A549 (cell line): ENCODE measurements at regions not wholly inside any gene's neighbourhood (a gene's known extent, or its start where the extent isn't known, plus 50 kb on each side); places are given as distances from the start of the nearest gene placed in this dataset.

Experiments used
- CBX8 ChIP-seq: fragments of 200-600 bp; sonication (generic); IDR thresholded peaks from 2 replicates; pipeline ENCODE4 v1.6.1; 2016
- CTCF ChIP-seq: fragments of >200 bp; sonication (Bioruptor Twin); formaldehyde crosslinking; IDR thresholded peaks from 3 replicates; pipeline ENCODE4 v1.5.1; 2016
- E2F6 ChIP-seq: IDR thresholded peaks from 2 replicates; pipeline ENCODE4 v1.6.1; 2012; ENCODE audit warnings: low read depth, borderline replicate concordance
- ESRRA ChIP-seq: fragments of 150-350 bp; IDR thresholded peaks from 2 replicates; pipeline ENCODE4 v1.6.1; 2014; ENCODE audit warnings: mild to moderate bottlenecking, low read length, borderline replicate concordance
- HDAC2 ChIP-seq: fragments of 200-600 bp; sonication (generic); IDR thresholded peaks from 2 replicates; pipeline ENCODE4 v1.6.1; 2016
- MAFK ChIP-seq: fragments of 450-650 bp; IDR thresholded peaks from 2 replicates; pipeline ENCODE4 v1.6.1; 2014; ENCODE audit not compliant: partially characterized antibody
- MAX ChIP-seq: IDR thresholded peaks from 2 replicates; pipeline ENCODE4 v1.6.1; 2012
- MYC ChIP-seq: IDR thresholded peaks from 2 replicates; pipeline ENCODE4 v1.6.1; 2012; ENCODE audit warnings: mild to moderate bottlenecking, inconsistent platforms, low read length, improper control_type of control experiment, borderline replicate concordance
- NFE2L2 ChIP-seq: fragments of 150-350 bp; conservative IDR thresholded peaks from 2 replicates; pipeline ENCODE4 v1.6.1; 2014; ENCODE audit warnings: low read length
- NR3C1 ChIP-seq: fragments of >200 bp; sonication (Bioruptor Twin); formaldehyde crosslinking; IDR thresholded peaks from 3 replicates; pipeline ENCODE4 v1.6.1; 2017
- PBX3 ChIP-seq: IDR thresholded peaks from 2 replicates; pipeline ENCODE4 v1.6.1; 2012
- POLR2A ChIP-seq: IDR thresholded peaks from 2 replicates; pipeline ENCODE4 v1.6.1; 2012; ENCODE audit warnings: mild to moderate bottlenecking, low read length
- REST ChIP-seq: fragments of 200-600 bp; sonication (generic); IDR thresholded peaks from 2 replicates; pipeline ENCODE4 v1.6.1; 2016; ENCODE audit warnings: antibody characterized with exemption, mild to moderate bottlenecking, moderate library complexity
- RNF2 ChIP-seq: fragments of 200-600 bp; sonication (generic); IDR thresholded peaks from 2 replicates; pipeline ENCODE4 v1.6.1; 2016; ENCODE audit warnings: low read depth, mild to moderate bottlenecking, antibody characterized with exemption, moderate library complexity, borderline replicate concordance

- TF ChIP-seq CTCF (no peak), NR3C1 (no peak), POLR2A (no peak), PBX3 (no peak), MYC (no peak), REST (no peak), MAX (no peak), RNF2 (no peak), CBX8 (no peak), E2F6 (no peak), HDAC2 (no peak), MAFK (no peak), ESRRA (no peak), NFE2L2 (no peak)
Measured at GRCh38 chr12:127416796-127417195, 850.2 kb upstream of the TMEM132C start.
